Suprapubic skin (tissue), 4 donors: ENCODE measurements at regions not wholly inside any gene's neighbourhood (a gene's known extent, or its start where the extent isn't known, plus 50 kb on each side); places are given as distances from the start of the nearest gene placed in this dataset.

Source experiments
- CTCF ChIP-seq, 2 donors: fragments of 200-600 bp in 1 of 2; fragments of 450-650 bp in 1 of 2; sonication (generic) in 1 of 2; IDR thresholded peaks; one replicate each; pipeline ENCODE4 v1.5.1; 2016 to 2019; ENCODE audit warnings: antibody characterized with exemption in 2 of 2, mild to moderate bottlenecking in 1 of 2, moderate library complexity in 1 of 2
- POLR2A ChIP-seq, 2 donors: fragments of 450-650 bp; IDR thresholded peaks; one replicate each; pipeline ENCODE4 v1.6.1; 2017; ENCODE audit warnings: antibody characterized with exemption in 2 of 2, mild to moderate bottlenecking in 2 of 2, moderate library complexity in 2 of 2
- POLR2AphosphoS5 ChIP-seq, 3 donors: sonication (generic); formaldehyde crosslinking; IDR thresholded peaks; one replicate each; pipeline ENCODE4 v1.6.1; 2017; ENCODE audit warnings: antibody characterized with exemption in 3 of 3

GRCh38 chr4:176525576-176525975 is 205.8 kb downstream of the SPCS3 start:
- TF ChIP-seq CTCF (IDR thresholded peaks at IDR 0.05) (no peak), POLR2A (IDR thresholded peaks at IDR 0.05) (no peak), POLR2AphosphoS5 (IDR thresholded peaks at IDR 0.05) (no peak)
